ENCODE measurements at regions not wholly inside any gene's neighbourhood (a gene's known extent, or its start where the extent isn't known, plus 50 kb on each side); places are given as distances from the start of the nearest gene placed in this dataset.

GRCh38 chr4:149264093-149264733 lies 551.4 kb downstream of the IQCM start:
- Histone ChIP-seq H3K4me3 (no peak overlapping the region), H3K9me3 (no peaks in the 10 kb centered on the region), H3K4me2 (no peak overlapping the region), H3K27ac (no peak overlapping the region), H3K4me1 (no peaks in the 10 kb centered on the region)
- ATAC-seq (peak in 1 of 2 experiments; percentile 77; a peak in 3 of 6 replicates), FAIRE-seq (no peak), DNase-seq (ENCODE audit: low read depth in 1 of 2, low spot score in 1 of 2) (peak in 1 of 2 experiments; percentile 55)
- TF ChIP-seq RNF2 (IDR thresholded peaks at IDR 0.05; ENCODE audit: borderline replicate concordance, low read depth) = no peak
- peak; percentile 35; the same call in 1 of the 3 replicates for TF ChIP-seq CTCF (IDR thresholded peaks at IDR 0.05)
- no peak for TF ChIP-seq REST (IDR thresholded peaks at IDR 0.05)
- no peak for TF ChIP-seq FOSB (CRISPR knock-in tag; IDR thresholded peaks at IDR 0.05)
- no peak for TF ChIP-seq POLR2AphosphoS2 (conservative IDR thresholded peaks at IDR 0.05; ENCODE audit: low read length)
- no peak for TF ChIP-seq RARB (CRISPR knock-in tag; IDR thresholded peaks at IDR 0.05)
- TF ChIP-seq, protein P1, sequence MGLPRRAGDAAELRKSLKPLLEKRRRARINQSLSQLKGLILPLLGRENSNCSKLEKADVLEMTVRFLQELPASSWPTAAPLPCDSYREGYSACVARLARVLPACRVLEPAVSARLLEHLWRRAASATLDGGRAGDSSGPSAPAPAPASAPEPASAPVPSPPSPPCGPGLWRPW (IDR thresholded peaks at IDR 0.05) = no peak
- TF ChIP-seq E2F6 (IDR thresholded peaks at IDR 0.05; ENCODE audit: borderline replicate concordance, low read depth) = no peak
- TF ChIP-seq MAX (IDR thresholded peaks at IDR 0.05) = no peak
- TF ChIP-seq HOXB5 (CRISPR knock-in tag; IDR thresholded peaks at IDR 0.05) = no peak
- peak; percentile 50 to 59; a peak in 3 of 5 replicates for TF ChIP-seq RAD21 (conservative IDR thresholded peaks at IDR 0.05 in 1 of 2, IDR thresholded peaks at IDR 0.05 in 1 of 2)
- TF ChIP-seq RFX5 (IDR thresholded peaks at IDR 0.05) = no peak
- TF ChIP-seq NFE2L2 (conservative IDR thresholded peaks at IDR 0.05; ENCODE audit: low read length) = no peak
- TF ChIP-seq EHMT2 (IDR thresholded peaks at IDR 0.05; ENCODE audit: low read depth) = no peak
- no peak for TF ChIP-seq TFCP2L1 (CRISPR knock-in tag; IDR thresholded peaks at IDR 0.05)
- no peak for TF ChIP-seq ELK1 (IDR thresholded peaks at IDR 0.05; ENCODE audit: low read depth, low read length)
- TF ChIP-seq MAFK (IDR thresholded peaks at IDR 0.05; ENCODE audit: partially characterized antibody) = no peak
- TF ChIP-seq KDM1A (IDR thresholded peaks at IDR 0.05; ENCODE audit: low read depth) = no peak
- TF ChIP-seq HOXB13 (CRISPR knock-in tag; IDR thresholded peaks at IDR 0.05; ENCODE audit: low read depth) = no peak
- TF ChIP-seq JUNB (IDR thresholded peaks at IDR 0.05) = no peak
- no peak for TF ChIP-seq CBX8 (IDR thresholded peaks at IDR 0.05)
- TF ChIP-seq SMC3 (IDR thresholded peaks at IDR 0.05) = peak; percentile 40; the same call in 1 of the 3 replicates
- TF ChIP-seq SREBF2 (IDR thresholded peaks at IDR 0.05) = no peak
- no peak for TF ChIP-seq GATA3 (IDR thresholded peaks at IDR 0.05; ENCODE audit: borderline replicate concordance)
- no peak for TF ChIP-seq ESRRA (IDR thresholded peaks at IDR 0.05; ENCODE audit: borderline replicate concordance, low read length)
- TF ChIP-seq, protein P2, sequence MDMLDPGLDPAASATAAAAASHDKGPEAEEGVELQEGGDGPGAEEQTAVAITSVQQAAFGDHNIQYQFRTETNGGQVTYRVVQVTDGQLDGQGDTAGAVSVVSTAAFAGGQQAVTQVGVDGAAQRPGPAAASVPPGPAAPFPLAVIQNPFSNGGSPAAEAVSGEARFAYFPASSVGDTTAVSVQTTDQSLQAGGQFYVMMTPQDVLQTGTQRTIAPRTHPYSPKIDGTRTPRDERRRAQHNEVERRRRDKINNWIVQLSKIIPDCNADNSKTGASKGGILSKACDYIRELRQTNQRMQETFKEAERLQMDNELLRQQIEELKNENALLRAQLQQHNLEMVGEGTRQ (IDR thresholded peaks at IDR 0.05) = no peak
- WGBS (ENCODE audit: missing lambda C conversion rate) = 22% methylated on average over 2 of the region's 2 CpGs
- ChIA-PET CTCF (interaction anchor here (0.8 to 1.2 kb wide), 3 partner anchors 13 to 76 kb away, joined by 3 read pairs; no protein-coding TSS in a partner anchor), POLR2A (no interaction called here)
